ENCODE measurements at regions not wholly inside any gene's neighbourhood (a gene's known extent, or its start where the extent isn't known, plus 50 kb on each side); places are given as distances from the start of the nearest gene placed in this dataset.
A peak's percentile ranks its signal among the peaks of the same experiment; 100 is the strongest.
"Not testable (repeated sequence)": the region's sequence is repeated elsewhere in the genome, so short reads cannot be mapped to it uniquely, and the experiment has no call there.

DNA sequence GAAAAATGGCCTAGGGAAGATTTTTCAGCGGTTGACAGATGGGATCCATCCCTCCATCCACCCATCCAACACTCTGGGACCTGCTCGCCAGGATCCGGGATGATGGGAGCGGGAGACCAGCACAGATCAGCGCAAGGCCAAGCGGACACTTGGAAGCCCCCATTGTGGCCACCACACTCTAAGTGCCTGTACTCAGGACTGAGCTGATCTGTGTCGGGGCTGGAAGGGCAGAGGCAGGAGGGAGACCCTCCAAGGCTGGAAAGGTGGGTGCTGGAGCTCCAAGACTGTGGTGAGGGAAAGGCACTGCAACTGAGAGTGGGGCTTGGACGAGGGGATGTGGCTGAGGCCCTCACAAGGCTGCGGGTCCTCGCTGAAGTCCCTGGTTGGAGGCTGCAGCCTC lies 91.8 kb upstream of the TRPM1 start:
- DNase-seq: no peak

DNA sequence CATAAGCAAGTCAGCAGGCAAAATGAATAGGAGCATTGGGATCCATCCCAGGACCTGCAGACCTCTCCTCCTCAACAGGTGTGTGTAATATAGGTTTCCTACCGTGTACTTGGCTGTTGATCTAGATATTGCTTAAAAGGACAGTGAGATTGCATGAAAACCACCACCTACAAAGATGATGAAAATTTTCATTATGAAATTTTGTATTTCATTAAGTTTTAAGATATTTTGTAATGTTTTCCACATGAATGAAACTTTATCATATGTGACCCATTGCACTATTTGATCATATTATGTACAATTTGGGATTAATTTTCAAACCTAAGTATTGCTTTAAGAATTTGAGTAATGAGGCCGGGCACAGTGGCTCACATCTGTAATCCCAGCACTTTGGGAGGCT lies 94.3 kb upstream of the TRPM1 start:
- DNase-seq: no peak

DNA sequence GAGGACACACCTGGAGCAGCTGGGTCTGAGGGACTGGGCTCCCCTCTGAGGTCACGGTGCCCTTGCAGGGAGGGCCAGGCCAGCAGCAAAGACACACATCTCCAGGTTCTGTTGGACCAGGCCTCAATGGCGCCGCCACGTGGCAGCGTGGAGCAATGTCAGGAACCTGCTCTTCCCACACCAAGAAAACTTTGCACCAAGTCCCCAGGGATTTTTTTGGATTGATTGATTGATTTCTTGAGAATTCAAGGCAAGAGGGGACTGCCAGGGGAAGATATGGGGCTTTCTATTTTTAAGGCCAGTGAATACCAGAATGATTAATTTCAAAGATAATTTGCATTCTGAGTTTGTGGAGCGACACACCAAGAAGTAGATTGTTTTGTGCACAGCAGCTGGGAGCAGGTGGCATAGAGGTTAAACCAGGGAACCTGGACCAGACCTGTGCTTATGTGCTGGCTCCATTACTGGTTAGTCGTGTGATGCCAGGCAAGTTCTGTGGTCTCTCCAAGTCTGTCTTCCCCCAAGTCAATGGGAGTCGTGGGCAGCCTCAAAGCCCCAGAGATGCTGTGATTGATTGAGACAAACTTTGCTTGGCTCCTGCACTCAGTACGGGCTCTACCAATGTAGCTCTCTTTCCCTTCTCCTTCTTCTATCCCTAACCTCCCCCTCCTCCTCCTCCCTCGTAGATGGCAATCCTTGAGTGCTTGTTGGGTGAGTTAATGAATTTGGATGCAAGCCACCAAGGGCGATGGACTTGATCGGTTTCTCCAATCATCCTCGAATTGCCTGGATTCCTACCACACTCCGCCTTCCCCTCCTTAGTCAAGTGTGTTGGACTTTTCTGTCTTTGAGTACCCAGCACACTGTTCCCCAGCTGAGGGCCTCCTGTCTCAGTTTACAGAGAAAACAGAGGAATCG lies 96.2 kb upstream of the TRPM1 start:
- DNase-seq: peak; percentile 43

DNA sequence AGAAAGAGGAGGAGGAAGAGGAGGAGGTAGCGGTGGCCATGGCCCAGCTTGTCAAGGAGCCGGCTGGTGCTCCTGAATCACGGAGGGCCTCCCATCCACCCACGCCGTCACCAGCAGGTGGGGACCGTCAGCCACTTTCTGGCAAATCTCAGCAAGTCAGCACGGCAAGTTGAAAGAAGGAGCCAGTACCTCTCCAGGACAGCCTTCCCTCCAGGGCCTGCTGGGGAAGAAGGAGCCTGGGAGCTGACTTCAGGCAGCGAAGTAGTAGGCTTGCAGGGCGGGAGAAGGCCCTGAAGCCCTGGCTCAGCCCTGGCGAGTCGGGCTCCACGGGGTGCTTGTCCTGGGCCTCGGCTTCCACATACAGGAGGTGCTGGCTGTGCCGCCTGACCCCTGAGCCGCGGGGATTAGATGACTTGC lies 99.2 kb upstream of the TRPM1 start:
- peak; percentile 42 for DNase-seq

DNA sequence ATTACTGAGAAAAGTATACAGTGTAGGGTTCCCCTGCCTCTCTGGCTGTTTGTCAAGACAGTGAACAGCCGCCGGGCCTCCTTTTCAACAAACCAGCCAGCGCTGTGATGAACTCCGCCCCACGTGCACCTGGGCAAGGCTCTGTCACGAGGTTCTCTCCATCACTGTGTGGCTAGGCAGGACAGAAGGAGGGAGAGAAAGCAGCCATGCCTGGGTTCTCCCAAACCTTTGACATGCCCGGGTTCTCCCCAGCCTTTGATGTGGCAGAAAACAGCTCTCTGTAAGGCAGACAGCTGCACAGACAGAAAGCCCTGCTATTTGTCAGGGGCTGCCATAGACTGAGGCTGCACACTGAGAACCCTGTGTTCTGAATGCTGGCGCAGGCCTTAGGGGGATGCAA lies 101.4 kb upstream of the TRPM1 start:
- no peak for DNase-seq

DNA sequence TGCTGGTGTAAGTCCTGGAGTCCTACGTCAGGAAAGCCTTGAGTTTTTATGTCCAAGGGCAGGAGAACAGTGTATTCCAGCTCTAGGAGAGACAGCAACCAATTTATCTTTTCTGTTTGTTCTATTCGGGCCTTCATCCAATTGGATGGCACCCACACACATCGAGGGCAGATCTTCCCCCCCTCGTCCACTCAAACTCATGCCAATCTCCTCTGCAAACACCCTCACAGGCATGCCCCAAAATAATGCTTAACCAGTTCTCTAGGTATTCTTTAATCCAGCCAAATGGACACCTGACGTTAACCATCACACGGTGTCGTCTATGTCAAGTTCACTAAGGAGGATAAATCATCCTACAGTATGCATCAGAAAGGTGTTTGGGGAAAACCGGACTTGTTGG lies 102.5 kb upstream of the TRPM1 start:
- no peak for DNase-seq

DNA sequence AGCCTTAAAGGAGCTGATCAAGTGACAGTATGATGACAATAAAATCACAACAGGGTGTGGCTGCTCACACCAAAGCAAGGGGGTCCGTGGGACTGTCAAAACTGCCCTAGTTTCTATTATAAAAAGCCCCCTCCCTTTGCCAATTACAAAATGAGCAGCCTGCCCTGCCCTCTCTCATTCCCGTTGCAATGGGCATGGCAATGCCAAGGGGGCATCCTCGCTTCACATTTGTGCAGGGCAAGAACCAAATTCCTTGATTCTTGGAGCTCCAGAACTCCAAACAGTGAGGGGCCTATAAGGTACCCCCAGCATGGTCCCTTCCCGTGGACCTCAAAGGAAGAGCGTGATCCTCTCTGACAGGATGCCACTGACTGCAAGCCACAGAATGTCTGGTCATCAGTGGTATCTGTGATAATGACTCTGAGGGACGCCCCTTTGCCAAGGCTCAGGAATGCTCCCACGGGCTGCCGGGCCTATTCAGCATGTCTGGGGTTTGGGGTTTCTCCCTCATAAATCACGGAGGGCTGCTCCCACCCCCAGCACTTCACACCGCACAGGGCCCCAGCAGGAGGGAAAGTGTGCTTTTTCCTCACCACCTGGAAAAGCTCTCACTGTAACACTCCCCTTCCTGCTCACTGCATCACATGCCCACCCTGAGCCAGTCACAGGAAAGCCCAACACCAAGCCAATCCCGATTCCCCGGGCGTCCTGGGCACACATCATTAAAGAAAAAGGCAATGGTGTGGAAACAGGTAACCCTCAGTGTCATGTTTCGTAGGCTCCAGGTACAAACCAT lies 105.1 kb upstream of the TRPM1 start:
- DNase-seq: no peak

DNA sequence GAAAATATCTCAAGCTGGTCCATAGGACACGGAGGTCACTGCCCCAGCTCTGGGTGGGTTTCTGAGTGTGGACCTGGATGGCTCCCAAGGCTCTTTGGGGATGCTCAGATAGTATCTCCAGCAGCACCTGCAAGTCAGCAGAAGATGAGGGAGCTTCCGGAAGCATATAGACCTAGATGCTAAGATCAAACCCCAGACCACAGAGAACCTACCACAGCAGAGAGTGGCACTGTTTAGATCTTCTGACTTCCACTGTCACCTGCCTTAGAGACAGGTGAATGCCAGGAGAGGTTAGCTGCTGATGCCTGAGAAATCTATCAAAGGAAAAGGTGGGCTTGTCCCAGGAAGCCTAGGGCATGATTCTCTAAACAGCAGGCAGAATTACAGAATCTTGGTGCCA lies 105.7 kb upstream of the TRPM1 start:
- no peak for DNase-seq

DNA sequence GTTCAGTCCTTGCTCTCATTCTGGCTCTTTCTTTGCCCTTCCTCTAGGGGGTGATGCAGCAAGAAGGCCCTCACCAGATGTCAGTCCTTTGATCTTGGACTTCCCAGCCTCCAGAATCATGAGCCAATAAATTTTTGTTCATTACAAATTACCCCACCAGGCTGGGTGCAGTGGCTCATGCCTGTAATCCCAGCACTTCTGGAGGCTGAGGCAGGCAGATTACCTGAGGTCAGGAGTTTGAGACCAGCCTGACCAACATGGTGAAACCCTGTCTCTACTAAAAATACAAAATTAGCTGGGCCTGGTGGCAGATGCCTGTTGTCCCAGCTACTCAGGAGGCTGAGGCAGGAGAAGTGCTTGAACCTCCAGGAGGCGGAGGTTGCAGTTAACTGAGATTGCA lies 106.3 kb upstream of the TRPM1 start:
- DNase-seq: not testable (repeated sequence)

DNA sequence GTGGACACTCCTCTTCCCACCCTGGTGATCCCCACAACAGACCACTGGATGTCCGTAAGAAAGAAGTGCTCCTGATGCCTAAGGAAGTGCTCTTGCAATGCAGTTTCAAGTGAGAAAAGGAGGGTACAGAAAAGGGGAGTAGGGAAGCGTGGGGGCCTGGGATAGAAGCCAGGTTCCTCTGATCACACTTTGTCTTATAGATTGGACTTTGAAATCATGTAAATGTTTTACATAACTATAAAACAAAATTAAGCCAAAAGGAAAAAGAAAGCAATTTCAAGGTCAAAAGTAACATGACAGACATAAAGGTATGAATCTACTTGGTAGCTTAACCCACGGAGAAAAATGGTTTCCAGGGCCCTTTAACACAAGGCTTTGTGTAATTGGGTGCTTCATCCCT lies 107.3 kb upstream of the TRPM1 start:
- DNase-seq: no peak

DNA sequence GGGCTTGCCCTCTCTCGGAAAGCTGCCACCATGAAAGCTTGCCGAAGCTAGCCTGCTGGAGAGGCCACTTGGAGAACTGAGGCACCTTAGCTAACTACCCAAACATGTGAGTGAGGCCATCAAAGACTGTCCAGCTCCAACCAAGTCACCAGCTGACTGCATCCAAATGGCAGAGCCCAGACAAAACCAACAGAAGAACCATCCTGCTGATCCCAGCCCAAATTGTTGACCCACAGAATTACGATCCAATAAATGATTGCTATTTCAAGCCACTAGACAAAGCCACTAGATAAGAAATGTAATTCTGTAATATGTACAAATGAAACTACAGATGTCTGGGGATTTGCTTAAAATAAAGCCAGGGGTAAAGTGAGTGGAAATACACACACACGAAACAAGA lies 109.8 kb upstream of the TRPM1 start:
- DNase-seq: no peak

DNA sequence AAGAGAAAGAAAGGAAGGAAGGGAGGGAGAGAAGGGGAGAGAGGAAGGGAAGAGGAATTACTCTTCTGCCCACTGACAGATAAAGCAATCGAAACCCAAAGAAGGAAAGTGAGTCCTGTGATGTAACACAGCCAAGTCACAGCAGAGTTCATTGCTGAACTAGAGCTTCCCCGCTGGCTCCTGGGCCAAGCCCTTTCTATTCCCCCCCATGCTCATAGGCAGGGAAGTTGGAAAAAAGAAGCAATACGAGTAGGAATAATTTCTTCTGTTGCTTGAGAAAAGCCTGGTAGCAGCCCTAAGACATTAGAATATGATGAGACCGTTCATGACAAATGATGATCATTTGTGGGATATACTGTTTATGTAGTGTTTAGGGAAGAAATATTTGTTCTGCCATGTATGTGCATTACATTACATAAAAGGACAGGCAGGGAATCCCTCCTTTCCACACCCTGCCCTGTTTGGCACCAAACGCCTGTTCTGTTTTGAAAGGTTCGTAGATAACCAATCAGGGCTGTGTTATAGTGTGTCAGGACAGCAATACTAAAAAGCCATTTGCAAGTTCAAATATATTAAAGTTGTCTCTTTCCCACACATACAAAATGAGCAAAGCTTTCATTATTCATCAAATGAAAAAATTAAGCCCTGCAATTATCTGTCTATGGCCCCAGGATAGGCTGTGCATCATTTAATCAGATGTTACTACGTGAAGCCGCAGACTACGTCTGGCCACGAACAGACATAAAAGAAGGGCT lies 111.0 kb upstream of the TRPM1 start:
- no peak for DNase-seq

DNA sequence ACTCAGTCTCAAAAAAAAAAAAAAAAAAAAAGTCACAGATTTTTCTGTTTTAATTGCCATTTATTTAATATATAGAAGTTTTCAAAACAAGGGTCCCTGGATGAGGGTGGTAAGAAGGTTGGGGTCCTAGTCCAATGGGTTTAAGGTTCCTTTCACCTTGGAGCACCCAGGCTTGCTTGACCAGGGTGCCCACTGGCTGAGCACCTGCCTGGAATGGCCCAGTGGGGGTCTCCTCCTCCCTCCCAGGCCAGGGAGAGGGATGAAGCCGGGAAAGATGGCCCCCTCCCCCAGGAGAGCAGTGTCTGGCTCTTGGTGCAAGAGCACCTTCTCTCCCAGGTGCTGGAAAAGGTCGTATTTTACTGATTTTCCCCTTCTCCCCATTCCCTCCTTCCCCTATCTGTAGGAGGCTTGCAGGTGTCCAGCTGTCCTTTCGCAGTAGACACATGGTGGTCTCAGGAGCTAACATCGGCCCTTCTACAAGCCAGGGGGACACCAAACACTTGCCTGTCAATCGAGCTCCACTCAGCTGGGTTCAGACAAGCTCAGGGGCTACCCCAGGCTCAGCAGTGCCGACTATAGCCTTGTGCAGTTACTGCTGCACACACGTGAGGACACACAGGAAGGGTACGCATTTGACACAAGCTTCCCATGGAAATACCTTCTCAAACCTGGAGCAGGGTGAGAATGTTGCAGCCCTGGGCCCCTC lies 112.3 kb upstream of the KLF13 start:
- no peak for DNase-seq

DNA sequence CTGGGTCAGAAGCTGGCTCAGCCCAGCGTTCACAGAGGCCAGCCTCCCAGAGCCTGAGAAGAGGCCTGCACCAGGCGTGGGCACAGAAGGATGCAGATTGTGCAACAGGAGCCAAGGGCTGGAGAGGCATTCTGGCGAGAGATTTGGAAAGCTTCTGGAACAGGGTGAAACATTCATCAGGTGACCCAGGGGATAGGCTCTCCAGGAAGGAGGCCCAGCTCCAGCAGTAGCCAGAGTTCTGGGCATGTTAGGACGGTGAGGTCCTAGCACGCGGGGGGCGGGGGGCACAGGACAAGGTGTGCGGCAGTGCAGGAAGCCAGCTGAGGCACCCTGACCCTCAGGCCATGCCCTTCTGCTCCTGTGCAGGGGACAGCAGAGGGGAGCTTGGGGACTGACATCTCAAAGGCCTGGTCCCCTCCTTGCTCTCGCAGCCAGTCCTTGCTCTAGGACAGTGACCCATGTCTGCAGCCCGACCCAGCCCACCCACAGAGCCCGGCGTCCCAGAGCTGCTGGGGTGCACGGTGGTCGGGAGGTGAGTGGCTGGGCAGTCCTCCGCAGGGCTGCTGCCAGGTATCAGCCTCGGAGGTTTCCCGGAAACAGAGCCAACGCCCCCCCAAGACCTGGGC lies 111.7 kb upstream of the KLF13 start:
- DNase-seq: no peak

DNA sequence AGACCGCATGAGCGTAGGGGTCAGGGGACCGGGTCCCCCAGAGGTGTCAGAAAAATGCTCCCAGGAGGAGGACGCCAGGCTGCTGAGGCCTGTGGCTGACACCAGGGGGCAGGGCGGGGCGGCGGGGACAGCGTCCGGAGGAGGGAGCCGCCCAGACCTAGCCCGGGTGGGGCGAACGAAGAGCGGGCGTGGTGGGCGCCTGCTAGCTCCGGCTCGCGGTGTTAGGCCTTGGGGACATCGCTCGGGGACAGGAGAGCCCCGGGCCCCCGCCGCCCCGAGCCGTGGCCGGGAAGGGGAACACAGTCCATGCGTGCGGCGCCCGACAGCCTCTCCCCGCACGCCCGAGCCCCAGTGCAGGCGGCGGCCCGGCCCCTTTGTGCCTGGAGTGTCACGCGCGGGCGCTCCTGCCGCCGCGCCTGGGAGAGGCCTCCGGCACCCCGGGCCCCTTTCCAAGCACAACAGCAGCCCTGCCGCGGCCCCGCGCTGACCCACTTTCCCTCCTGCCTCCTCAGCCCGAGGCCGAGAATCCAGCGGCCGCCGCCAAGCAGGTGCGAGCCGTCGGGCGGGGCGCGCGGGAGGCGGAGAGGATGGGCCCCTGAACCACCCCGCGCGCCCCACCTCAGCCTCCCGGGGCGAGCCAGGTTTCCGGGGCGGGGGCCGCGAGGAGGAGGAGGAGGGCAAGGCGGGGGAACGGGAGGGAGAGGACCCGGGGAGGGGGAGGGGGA lies 111.0 kb upstream of the KLF13 start:
- DNase-seq: peak; percentile 82

DNA sequence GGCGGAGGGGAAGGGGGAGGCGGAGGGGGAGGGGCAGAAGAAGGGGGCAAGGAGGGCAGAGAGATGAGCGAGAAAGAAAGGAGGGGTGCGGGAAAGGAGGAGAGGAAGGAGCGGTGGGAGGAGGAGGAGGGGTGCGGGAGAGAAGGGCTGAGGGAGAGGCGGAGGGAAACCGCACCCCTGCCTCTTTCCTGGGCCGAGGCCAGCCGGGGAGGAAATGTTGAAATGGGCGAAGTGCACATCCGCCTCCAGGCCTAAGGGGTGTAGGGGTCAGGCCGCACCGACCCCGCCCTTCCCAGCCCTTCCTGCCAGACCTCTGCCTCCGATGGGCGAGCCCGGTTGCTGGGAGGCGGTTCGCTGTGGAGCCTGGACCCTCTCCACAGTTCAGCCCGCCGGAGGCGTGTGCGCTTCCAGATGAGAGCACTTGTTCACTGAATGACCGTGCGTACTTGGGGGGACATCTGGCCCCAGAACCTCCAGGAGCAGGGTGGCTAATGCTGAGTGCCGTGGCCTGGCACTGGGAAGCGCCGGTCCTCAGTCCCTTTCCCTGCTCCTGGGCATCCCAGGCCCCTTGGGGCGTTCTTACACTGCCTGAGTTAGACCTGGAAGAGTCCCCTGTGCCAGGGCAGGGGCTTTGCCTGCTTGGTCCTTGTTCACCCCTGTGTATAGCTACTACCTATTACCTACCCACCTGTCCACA lies 110.3 kb upstream of the KLF13 start:
- peak; percentile 68 for DNase-seq

DNA sequence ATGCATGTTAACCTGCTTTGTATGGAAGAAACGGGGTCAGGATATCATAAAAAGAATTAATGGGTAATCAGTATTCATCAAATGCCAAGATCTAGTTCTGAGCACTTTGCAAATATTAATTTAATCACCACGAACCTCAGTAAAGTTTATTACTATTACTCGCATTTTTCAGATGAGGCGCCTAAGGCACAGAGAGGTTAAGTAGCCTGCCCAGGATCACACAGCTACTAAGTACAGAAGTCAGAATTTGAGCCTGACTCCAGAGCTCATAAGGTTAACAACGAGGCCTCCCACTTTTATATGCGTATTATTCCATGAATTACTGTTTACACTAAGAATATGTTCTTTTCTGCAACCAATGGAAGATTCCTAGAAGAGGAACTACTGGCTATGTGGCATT lies 109.6 kb upstream of the KLF13 start:
- DNase-seq: no peak

DNA sequence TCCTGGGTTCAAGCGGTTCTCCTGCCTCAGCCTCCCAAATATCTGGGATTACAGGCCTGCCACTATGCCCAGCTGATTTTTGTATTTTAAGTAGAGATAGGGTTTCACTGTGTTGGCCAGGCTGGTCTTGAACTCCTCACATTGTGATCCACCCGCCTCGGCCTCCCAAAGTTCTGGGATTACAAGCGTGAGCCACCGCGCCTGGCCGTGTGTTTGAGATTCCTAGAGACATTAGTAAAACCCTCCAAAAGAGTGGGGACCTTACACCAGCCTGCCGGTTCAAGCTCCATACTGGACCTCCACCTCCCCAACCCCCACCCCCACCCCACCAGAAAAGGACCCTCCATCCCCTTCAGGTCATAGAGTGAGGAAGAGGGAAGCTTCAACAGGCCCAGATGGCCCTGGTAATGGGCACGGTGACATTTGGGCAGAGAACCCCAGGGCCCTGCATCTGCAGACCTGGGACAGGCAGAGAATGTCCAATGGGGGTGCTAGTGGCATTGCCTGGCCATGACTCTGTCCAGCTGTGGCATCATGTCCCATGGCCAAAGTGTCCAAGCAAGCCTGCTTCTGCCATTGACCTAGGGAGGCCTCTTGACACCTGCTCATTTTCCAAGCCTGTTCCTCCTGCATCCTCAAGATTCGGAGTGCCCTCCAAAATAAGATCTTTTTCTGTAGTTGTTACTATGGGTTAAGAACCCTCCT lies 108.9 kb upstream of the KLF13 start:
- DNase-seq: no peak

DNA sequence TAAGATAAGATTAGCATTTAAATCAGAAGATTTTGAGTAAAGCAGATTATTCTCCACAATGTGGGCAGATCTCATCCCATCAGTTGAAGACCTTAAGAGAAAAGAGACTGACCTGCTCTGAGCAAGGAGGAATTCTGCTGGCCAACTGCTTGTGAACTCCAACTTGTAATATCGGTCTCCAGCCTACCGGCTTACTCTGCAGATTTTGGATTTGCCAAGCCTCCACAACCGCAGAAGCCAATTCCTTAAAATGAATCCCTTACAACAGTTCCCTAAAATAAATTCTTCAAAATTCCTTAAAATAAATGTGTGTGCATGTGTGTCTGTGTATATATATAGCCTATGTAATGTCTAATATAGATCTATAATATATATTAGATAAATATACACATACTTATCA lies 107.4 kb upstream of the KLF13 start:
- no peak for DNase-seq

DNA sequence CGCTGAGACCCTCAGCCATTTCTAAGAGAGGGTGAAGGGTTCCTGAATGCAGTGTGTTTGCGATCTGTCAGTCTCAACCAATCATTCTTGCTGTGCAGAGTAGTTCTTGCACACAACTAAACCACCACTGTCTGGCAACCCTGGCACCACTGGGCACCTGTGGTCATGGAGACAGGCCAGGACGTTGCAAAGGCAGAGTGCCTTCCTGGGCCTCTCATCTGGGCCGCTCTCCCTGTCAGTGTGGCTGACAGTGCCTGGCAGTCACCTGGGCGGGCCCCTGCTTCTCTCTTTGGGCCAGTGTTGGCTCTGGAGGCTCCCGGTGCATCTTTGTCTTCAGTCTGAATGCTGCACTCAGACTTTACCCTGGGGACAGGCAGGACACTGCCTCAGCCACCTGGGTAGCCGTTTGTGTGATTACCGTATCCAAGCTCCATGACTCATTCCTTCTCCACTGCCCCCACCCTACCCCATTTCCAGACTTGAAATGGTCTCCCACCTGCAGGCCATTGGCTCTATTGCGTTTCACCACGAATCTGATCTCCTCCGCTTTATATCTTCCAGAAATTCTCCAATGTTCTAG lies 104.6 kb upstream of the KLF13 start:
- DNase-seq: no peak

Data from activated CD4-positive, alpha-beta T cell treated with anti-CD3 and anti-CD28 coated beads, Interleukin-2, amount 50 U/mL, for 16 hours (primary cell).